Fibroblast of skin of right biceps (primary cell): ENCODE measurements at regions not wholly inside any gene's neighbourhood (a gene's known extent, or its start where the extent isn't known, plus 50 kb on each side); places are given as distances from the start of the nearest gene placed in this dataset.
A peak's percentile ranks its signal among the peaks of the same experiment; 100 is the strongest.

Source experiments
- DNase-seq: peaks from one replicate; pipeline ENCODE4 v3.0.0-alpha.2; 2013

DNA sequence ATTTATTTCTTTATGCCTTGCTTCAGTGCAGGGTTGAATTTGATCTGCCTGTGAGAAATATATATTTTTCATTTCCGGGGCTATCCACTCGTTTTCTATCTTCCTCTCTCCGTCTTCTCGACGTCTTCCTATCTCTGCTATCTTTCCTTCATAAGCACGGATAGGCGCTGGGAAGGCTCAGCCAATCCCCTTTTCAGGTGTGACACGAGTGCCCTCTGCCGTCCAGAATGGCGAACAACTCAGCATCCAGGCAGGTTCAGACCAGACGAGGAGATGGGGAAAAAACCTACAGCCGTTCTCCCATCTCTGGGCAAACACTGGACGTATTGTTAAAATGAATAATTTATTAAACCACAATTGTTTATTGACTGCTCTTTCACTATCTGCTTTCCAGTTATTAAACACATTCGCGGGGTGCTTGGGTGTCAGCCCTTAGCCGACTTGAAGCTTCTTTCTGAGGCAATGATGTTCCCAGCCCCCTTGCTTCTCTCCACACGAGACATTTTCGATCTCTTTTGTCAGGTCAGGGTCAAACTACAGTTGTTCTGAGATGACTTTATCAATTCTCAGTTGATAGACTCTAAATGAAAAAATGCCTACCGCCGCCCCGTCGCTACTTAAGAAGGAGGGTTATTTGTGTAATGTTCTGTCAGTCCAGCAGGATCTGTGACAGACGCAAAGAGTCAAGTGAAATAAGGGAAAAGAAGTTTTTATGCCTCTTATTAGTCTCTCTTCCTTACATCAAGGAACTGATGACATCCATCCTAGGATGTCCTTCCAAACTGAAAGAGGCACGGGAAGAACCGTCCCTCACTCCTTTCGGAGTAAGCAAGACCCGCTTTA lies 96.3 kb upstream of the NOCT start:
- peak; percentile 79 for DNase-seq

DNA sequence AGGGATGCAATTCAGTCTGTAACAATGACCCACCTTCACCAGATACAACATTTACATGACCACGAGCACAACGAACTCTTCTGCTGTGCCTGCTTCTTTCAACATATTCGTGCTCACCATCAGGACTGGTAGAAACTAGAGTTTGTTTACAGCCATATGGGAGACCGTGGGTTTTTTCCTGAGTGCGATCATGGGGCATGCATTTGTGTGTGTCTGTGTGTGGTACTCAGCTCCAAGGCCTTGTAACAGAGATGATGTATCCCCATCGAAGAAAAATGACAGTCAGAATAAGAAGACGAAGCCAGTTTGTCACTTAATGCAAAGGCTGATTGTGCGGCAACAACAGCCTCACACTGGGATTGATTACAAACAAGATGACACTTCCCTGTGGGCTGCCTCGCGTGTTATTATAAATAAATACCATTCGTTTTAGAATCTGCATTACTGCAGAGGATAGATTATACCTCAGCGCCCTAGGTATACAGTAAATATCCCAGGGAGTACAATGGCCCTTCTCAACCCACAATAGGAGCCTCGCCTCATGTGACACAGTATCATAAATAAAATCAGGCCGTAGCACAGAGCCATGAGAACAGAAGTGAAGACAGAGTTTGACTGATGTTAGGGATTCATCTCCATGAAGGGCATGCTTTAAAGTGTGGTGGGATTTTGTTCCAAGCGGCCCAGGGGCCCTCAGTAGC lies 97.3 kb upstream of the NOCT start:
- no peak for DNase-seq

DNA sequence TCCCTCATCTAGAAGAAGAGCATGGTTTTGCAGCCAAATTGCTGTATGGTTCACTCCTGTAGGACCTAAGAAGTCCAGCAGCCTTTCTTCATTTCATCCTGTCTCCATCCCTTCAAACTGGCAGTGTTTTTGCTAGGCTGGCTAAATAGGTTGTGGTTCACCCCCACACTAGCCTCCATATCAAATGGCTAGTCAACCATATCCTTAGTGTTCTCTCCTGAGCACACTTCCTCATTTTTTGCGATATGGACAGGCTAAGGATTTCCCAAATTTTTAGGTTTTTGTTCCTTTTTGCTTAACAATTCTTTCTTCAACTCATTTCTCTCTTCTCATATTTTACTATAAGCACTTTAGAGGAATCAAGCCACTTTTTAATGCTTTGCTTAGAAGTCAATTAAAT lies 98.8 kb upstream of the NOCT start:
- DNase-seq = no peak

GRCh38 chr4:138915756-138916155 lies 99.8 kb upstream of the NOCT start:
- no peak for DNase-seq

GRCh38 chr4:138912704-138913340 lies 102.8 kb upstream of the NOCT start:
- no peak for DNase-seq

GRCh38 chr4:138911909-138912703 lies 103.5 kb upstream of the NOCT start:
- no peak for DNase-seq

GRCh38 chr4:138910914-138911336 lies 104.7 kb upstream of the NOCT start:
- DNase-seq = peak; percentile 42

- DNase-seq = peak; percentile 12
Observed at GRCh38 chr4:138910195-138910913, 105.2 kb upstream of the NOCT start.

DNA sequence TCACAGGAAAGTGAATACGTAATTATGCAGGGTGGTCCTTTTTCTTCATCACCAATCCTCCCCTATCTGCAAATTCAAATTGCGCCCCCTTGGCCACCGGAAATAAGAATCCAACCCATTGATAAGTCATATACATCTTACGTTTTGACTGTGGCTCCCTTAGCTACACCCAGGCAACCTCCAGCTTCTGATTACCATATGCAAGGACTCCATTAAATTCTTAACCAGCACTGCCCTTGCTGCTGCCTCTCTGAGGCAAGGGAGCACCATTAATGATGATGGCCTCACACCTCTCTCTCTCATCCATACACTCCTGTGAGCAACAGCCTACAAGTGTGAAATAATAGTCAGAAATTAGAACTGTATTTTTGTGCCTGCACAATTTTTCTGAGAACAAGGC lies 106.0 kb upstream of the NOCT start:
- DNase-seq = no peak

- DNase-seq = no peak
Observed at GRCh38 chr4:138908134-138908533, 107.4 kb upstream of the NOCT start.

DNA sequence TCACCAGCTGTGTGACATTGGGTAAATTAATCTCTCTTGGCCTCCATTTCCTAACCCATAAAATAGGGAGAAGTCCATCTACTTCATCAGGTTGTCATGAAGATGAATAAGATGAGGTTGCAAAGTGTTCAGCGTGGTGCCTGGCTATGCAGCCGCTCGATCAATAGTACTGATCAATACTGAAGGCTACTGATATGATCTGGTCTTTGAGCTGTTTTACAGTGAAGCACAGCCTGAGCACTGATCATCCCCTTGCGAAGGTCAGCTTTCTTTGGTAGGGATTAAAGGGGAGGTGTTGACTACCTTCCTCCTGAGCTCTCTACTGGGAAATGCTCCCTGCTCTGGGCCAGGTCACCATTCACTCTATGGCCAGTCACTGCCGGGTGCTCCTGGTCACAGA lies 108.4 kb upstream of the NOCT start:
- no peak for DNase-seq

DNA sequence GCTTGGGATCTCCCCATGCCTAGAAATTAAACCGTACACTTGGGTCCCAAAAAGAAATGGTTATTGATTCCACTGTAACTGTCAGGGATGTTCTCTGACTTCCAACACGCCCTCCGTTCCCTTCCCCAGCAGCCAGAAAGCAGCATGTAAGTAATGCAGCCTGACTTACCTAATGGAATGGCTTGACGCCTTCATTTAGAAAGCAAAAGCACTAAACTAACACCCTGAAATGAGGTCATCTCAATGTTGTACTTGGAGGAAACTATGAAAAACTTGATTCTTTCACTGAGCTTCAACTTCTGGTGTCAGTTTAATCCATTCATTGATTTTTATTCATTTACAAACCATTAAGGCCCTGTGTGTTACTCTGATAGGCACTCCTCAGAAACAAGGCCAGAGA lies 110.8 kb upstream of the NOCT start:
- DNase-seq = no peak

DNA sequence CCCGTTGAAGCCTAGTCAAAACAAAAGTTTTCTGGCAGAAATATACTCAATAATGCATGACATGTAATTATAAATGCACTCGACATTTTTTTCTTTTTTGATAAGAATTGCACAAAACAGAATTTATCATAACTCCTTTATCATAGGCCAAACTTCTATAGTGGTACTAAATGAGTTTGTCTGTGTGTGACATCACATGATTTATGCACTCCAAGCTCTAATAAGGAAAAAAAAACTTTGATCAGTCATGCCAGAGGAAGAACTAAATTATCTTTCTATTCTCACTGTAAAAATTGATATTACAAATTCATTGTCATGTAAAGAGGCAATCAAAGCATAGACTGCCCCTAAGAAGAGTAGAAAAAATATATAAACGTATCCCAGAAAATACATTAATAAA lies 112.4 kb upstream of the NOCT start:
- DNase-seq = no peak

GRCh38 chr4:138902705-138903104 lies 112.9 kb upstream of the NOCT start:
- DNase-seq = no peak

DNA sequence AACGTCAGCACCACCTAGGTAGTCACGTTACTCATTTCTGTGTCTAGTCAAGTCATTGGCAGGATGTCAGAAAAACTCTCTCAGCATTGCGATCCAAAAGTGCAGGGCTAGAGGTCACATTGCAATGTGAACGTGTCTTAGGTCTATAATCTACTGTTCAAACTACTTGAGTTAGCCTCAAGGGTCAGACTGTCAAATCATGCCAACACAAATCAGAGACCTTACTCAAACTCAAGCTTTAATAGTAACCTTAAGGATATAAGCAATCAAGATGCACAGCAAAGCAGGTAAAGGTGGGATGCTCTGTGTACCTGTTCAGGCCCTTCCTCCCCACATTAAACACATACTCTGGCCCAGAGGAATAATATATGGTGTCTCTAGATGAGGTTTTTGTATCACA lies 114.4 kb upstream of the NOCT start:
- DNase-seq = no peak

GRCh38 chr4:138899999-138900398 lies 115.6 kb upstream of the NOCT start:
- no peak for DNase-seq

- DNase-seq = peak; percentile 59
Observed at GRCh38 chr4:138898282-138898681, 117.3 kb upstream of the NOCT start.

DNA sequence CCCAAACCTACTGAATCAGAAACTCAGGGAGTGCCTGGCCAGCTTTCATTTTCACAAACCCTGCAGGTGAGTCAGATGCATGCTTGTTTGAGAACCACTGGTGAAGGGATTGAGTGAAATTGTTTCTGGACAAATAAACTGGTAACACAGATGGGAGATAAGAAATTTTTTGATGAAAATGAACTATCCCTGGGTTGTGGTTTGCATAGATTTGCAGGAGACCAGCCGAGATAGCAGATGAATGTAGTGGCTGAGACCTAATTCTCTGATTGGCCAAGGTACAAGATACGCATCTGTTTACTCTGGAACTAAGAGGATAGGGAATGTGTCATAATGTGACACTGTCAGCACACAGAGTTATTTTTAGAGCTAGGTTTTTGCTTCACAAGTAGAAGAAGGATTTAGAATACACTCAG lies 117.8 kb upstream of the NOCT start:
- peak; percentile 92 for DNase-seq

- no peak for DNase-seq
Observed at GRCh38 chr4:138894709-138895108, 120.9 kb upstream of the NOCT start.

- no peak for DNase-seq
Observed at GRCh38 chr4:138894011-138894410, 121.6 kb upstream of the NOCT start.

DNA sequence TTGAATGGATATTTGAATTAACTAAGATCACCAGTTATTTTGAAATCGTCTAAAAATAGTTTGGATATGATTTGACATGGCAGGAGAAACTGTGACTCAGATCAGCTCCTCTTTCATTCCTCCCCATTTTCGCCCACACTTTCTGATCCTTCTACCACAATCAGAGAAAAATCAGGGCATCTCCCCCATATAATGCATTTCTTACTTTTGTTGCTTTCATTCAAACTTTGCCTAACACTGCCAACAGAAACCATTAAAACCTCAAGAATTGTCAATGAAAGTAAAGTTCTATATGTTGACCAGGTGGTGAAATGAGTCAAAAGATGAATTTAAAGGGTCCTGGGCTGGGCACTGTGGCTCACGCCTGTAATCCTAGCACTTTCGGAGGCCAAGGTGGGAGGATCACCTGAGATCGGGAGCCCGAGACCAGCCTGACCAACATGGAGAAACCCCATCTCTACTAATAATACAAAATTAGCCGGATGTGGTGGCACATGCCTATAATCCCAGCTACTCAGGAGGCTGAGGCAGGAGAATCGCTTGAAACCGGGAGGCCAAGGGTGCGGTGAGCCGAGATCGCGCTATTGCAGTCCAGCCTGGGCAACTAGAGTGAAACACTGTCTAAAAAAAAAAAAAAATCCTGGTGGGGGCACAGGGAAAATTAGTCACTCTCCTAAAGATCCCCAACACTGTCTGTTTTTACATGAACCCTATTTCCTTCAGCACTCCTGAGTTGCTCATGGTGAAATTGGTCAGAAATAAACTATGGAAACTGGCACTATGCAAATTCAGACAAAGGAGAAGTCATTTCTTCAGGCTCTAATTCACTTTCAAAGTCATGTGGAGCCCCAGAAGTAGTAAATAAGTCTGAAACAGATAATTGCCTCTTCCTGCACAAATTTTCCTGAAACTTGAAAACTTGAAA lies 122.8 kb upstream of the NOCT start:
- DNase-seq = peak; percentile 36
